Natural killer cell treated with Interleukin-12 subunit alpha and Interleukin-12 subunit beta and Interleukin-15 and Interleukin-18, amount 100 ng/mL, for 72 hours (primary cell): ENCODE measurements at regions not wholly inside any gene's neighbourhood (a gene's known extent, or its start where the extent isn't known, plus 50 kb on each side); places are given as distances from the start of the nearest gene placed in this dataset.

Source experiments
- ATAC-seq, 2 donors: fragments of 150-1000 bp; cut with Tn5 transposase in 1 of 2; sonication (Bioruptor Pico), chemical (Tn5 transposase) in 1 of 2; 2 replicates each; pipeline ENCODE4 v1.10.0; 2021
- DNase-seq: peaks from one replicate; pipeline ENCODE4 v3.0.0; 2022; ENCODE audit warnings: low spot score
- H3K27ac Mint-ChIP-seq, 2 donors: 1 replicate in 1 of 2; 2 replicates in 1 of 2; pipeline ENCODE4 v1.8.0; 2022; ENCODE audit warnings: mixed read lengths in 2 of 2, mild to moderate bottlenecking in 1 of 2, moderate library complexity in 1 of 2
- H3K27me3 Mint-ChIP-seq, 2 donors: 1 replicate in 1 of 2; 2 replicates in 1 of 2; pipeline ENCODE4 v1.8.0; 2022; ENCODE audit warnings: mixed read lengths in 2 of 2
- H3K36me3 Mint-ChIP-seq: one replicate; pipeline ENCODE4 v1.8.0; 2022; ENCODE audit warnings: mixed read lengths
- H3K4me1 Mint-ChIP-seq, 2 donors: 1 replicate in 1 of 2; 2 replicates in 1 of 2; pipeline ENCODE4 v1.8.0; 2022; ENCODE audit warnings: low read depth in 2 of 2, mixed read lengths in 2 of 2, mild to moderate bottlenecking in 1 of 2
- H3K4me3 Mint-ChIP-seq: one replicate; pipeline ENCODE4 v1.8.0; 2022; ENCODE audit warnings: mixed read lengths
- H3K9me3 Mint-ChIP-seq: 2 replicates; pipeline ENCODE4 v1.8.0; 2022; ENCODE audit warnings: mixed read lengths

- H3K36me3 Mint-ChIP-seq: no peaks in the 10 kb centered on the region
- H3K27ac Mint-ChIP-seq: no peak overlapping the region
- H3K9me3 Mint-ChIP-seq: peaks cover 7% of the 10 kb centered on the region
Measured at GRCh38 chr4:32855622-32856021, 2135.5 kb downstream of the PCDH7 start.

GRCh38 chr4:32858361-32858760, 2138.2 kb downstream of the PCDH7 start:
- Mint-ChIP-seq H3K36me3 (no peaks in the 10 kb centered on the region), H3K4me3 (no peak overlapping the region), H3K27ac (no peak overlapping the region), H3K27me3 (no peaks in the 10 kb centered on the region), H3K9me3 (peaks cover 4% of the 10 kb centered on the region), H3K4me1 (no peaks in the 10 kb centered on the region)
- DNase-seq (no peak), ATAC-seq (no peak)

More at GRCh38 chr4:32855622-32856021, 2135.5 kb downstream of the PCDH7 start:
- Mint-ChIP-seq H3K27me3 (no peaks in the 10 kb centered on the region), H3K4me3 (no peak overlapping the region), H3K4me1 (no peaks in the 10 kb centered on the region)
- no peak for ATAC-seq
- DNase-seq: no peak

GRCh38 chr4:32858971-32859370, 2138.8 kb downstream of the PCDH7 start:
- ATAC-seq: no peak
- Mint-ChIP-seq H3K27me3 (no peaks in the 10 kb centered on the region), H3K4me1 (no peaks in the 10 kb centered on the region), H3K27ac (no peak overlapping the region), H3K4me3 (no peak overlapping the region), H3K9me3 (peaks cover 4% of the 10 kb centered on the region), H3K36me3 (no peaks in the 10 kb centered on the region)
- no peak for DNase-seq

GRCh38 chr4:32864713-32865351, 2144.7 kb downstream of the PCDH7 start:
- ATAC-seq (no peak), DNase-seq (no peak)
- no peak overlapping the region for H3K27ac Mint-ChIP-seq
- H3K4me3 Mint-ChIP-seq: no peak overlapping the region
- peaks cover 13% of the 10 kb centered on the region for H3K36me3 Mint-ChIP-seq
- H3K4me1 Mint-ChIP-seq: no peaks in the 10 kb centered on the region
- H3K9me3 Mint-ChIP-seq: peaks cover 9% of the 10 kb centered on the region
- no peaks in the 10 kb centered on the region for H3K27me3 Mint-ChIP-seq

GRCh38 chr4:32876546-32876945, 2156.4 kb downstream of the PCDH7 start:
- H3K9me3 Mint-ChIP-seq: peaks cover 25% of the 10 kb centered on the region
- H3K4me1 Mint-ChIP-seq: no peaks in the 10 kb centered on the region
- no peak for DNase-seq

GRCh38 chr4:32879913-32880312, 2159.7 kb downstream of the PCDH7 start:
- no peak overlapping the region for H3K27ac Mint-ChIP-seq
- ATAC-seq: no peak
- peaks cover 16% of the 10 kb centered on the region for H3K9me3 Mint-ChIP-seq
- no peak overlapping the region for H3K4me3 Mint-ChIP-seq
- no peaks in the 10 kb centered on the region for H3K4me1 Mint-ChIP-seq
- peaks cover 4% of the 10 kb centered on the region for H3K36me3 Mint-ChIP-seq
- no peaks in the 10 kb centered on the region for H3K27me3 Mint-ChIP-seq
- no peak for DNase-seq

More at GRCh38 chr4:32876546-32876945, 2156.4 kb downstream of the PCDH7 start:
- Mint-ChIP-seq H3K27ac (no peak overlapping the region), H3K27me3 (no peaks in the 10 kb centered on the region), H3K36me3 (peaks cover 5% of the 10 kb centered on the region), H3K4me3 (no peak overlapping the region)
- no peak for ATAC-seq

- DNase-seq (no peak), ATAC-seq (no peak)
- H3K36me3 Mint-ChIP-seq: peaks cover 4% of the 10 kb centered on the region
- H3K4me1 Mint-ChIP-seq: no peaks in the 10 kb centered on the region
- H3K27ac Mint-ChIP-seq: no peak overlapping the region
- peaks cover 8% of the 10 kb centered on the region for H3K9me3 Mint-ChIP-seq
- H3K27me3 Mint-ChIP-seq: no peaks in the 10 kb centered on the region
- H3K4me3 Mint-ChIP-seq: no peak overlapping the region
Measured at GRCh38 chr4:32884198-32884597, 2164.0 kb downstream of the PCDH7 start.

GRCh38 chr4:32890398-32890797, 2170.2 kb downstream of the PCDH7 start:
- Mint-ChIP-seq H3K4me3 (no peak overlapping the region), H3K4me1 (no peaks in the 10 kb centered on the region), H3K36me3 (no peaks in the 10 kb centered on the region), H3K27me3 (no peaks in the 10 kb centered on the region), H3K27ac (no peak overlapping the region), H3K9me3 (peaks cover 3% of the 10 kb centered on the region)
- ATAC-seq (no peak), DNase-seq (no peak)

- Mint-ChIP-seq H3K4me3 (no peak overlapping the region), H3K27me3 (no peaks in the 10 kb centered on the region), H3K4me1 (no peaks in the 10 kb centered on the region), H3K27ac (no peak overlapping the region), H3K9me3 (peaks cover 26% of the 10 kb centered on the region), H3K36me3 (peaks cover 12% of the 10 kb centered on the region)
- no peak for DNase-seq
- ATAC-seq: no peak
Measured at GRCh38 chr4:32909053-32909452, 2188.9 kb downstream of the PCDH7 start.

GRCh38 chr4:32909736-32910135, 2189.6 kb downstream of the PCDH7 start:
- no peak for DNase-seq
- Mint-ChIP-seq H3K27ac (no peak overlapping the region), H3K9me3 (peaks cover 20% of the 10 kb centered on the region), H3K4me1 (no peaks in the 10 kb centered on the region), H3K4me3 (no peak overlapping the region), H3K27me3 (no peaks in the 10 kb centered on the region), H3K36me3 (peaks cover 12% of the 10 kb centered on the region)
- ATAC-seq: no peak

GRCh38 chr4:32917586-32917985, 2197.4 kb downstream of the PCDH7 start:
- Mint-ChIP-seq H3K36me3 (peaks cover 4% of the 10 kb centered on the region), H3K27me3 (no peaks in the 10 kb centered on the region), H3K27ac (no peak overlapping the region), H3K4me3 (no peak overlapping the region), H3K4me1 (no peaks in the 10 kb centered on the region), H3K9me3 (peaks cover 16% of the 10 kb centered on the region)
- ATAC-seq: no peak
- no peak for DNase-seq

- Mint-ChIP-seq H3K4me3 (no peak overlapping the region), H3K36me3 (no peaks in the 10 kb centered on the region), H3K4me1 (no peaks in the 10 kb centered on the region), H3K27me3 (no peaks in the 10 kb centered on the region), H3K9me3 (peaks cover 11% of the 10 kb centered on the region), H3K27ac (no peak overlapping the region)
- ATAC-seq: no peak
- DNase-seq: no peak
Measured at GRCh38 chr4:32929796-32930699, 2209.9 kb downstream of the PCDH7 start.

- H3K4me3 Mint-ChIP-seq: no peak overlapping the region
- H3K27me3 Mint-ChIP-seq: no peaks in the 10 kb centered on the region
- no peak for DNase-seq
- peaks cover 10% of the 10 kb centered on the region for H3K9me3 Mint-ChIP-seq
- no peak overlapping the region for H3K27ac Mint-ChIP-seq
- no peaks in the 10 kb centered on the region for H3K36me3 Mint-ChIP-seq
- no peak for ATAC-seq
- no peaks in the 10 kb centered on the region for H3K4me1 Mint-ChIP-seq
Measured at GRCh38 chr4:32930700-32931099, 2210.5 kb downstream of the PCDH7 start.

- ATAC-seq: no peak
- H3K27ac Mint-ChIP-seq: no peak overlapping the region
- no peak overlapping the region for H3K4me3 Mint-ChIP-seq
Measured at GRCh38 chr4:32931475-32931874, 2211.3 kb downstream of the PCDH7 start.

More at GRCh38 chr4:32931475-32931874, 2211.3 kb downstream of the PCDH7 start:
- H3K36me3 Mint-ChIP-seq: no peaks in the 10 kb centered on the region
- H3K9me3 Mint-ChIP-seq: peaks cover 10% of the 10 kb centered on the region
- DNase-seq: no peak
- no peaks in the 10 kb centered on the region for H3K4me1 Mint-ChIP-seq
- H3K27me3 Mint-ChIP-seq: no peaks in the 10 kb centered on the region
